Activated CD4-positive, alpha-beta T cell treated with anti-CD3 and anti-CD28 coated beads, Interleukin-2, amount 10 ng/mL, durations not matched to agents 7 days and 5 days (primary cell): ENCODE measurements at regions not wholly inside any gene's neighbourhood (a gene's known extent, or its start where the extent isn't known, plus 50 kb on each side); places are given as distances from the start of the nearest gene placed in this dataset.

Experiments used
- CTCF ChIA-PET: fragments of 350-600 bp; sonication (Branson Sonifier 250); formaldehyde crosslinking; loops from one replicate; lab custom pipeline; 2021; ENCODE audit warnings: antibody characterized with exemption; lab: Charles Lee
- POLR2A ChIA-PET: fragments of 350-600 bp; sonication (Branson Sonifier 250); formaldehyde crosslinking; loops from one replicate; lab custom pipeline; 2021; ENCODE audit warnings: antibody characterized with exemption; lab: Charles Lee
- DNase-seq: peaks from one replicate; pipeline ENCODE4 v3.0.0-alpha.2; 2020
- H3K27ac Mint-ChIP-seq: one replicate; pipeline ENCODE4 v1.8.0; 2021; ENCODE audit warnings: mild to moderate bottlenecking, moderate library complexity, mixed read lengths
- H3K27me3 Mint-ChIP-seq: one replicate; pipeline ENCODE4 v1.8.0; 2021; ENCODE audit warnings: mixed read lengths
- H3K36me3 Mint-ChIP-seq: one replicate; pipeline ENCODE4 v1.8.0; 2021; ENCODE audit warnings: low read depth, mixed read lengths
- H3K4me1 Mint-ChIP-seq: one replicate; pipeline ENCODE4 v1.8.0; 2021; ENCODE audit warnings: mixed read lengths
- H3K4me3 Mint-ChIP-seq: one replicate; pipeline ENCODE4 v1.8.0; 2021; ENCODE audit warnings: mild to moderate bottlenecking, moderate library complexity, mixed read lengths
- H3K9me3 Mint-ChIP-seq: one replicate; pipeline ENCODE4 v1.8.0; 2021; ENCODE audit warnings: mixed read lengths

DNA sequence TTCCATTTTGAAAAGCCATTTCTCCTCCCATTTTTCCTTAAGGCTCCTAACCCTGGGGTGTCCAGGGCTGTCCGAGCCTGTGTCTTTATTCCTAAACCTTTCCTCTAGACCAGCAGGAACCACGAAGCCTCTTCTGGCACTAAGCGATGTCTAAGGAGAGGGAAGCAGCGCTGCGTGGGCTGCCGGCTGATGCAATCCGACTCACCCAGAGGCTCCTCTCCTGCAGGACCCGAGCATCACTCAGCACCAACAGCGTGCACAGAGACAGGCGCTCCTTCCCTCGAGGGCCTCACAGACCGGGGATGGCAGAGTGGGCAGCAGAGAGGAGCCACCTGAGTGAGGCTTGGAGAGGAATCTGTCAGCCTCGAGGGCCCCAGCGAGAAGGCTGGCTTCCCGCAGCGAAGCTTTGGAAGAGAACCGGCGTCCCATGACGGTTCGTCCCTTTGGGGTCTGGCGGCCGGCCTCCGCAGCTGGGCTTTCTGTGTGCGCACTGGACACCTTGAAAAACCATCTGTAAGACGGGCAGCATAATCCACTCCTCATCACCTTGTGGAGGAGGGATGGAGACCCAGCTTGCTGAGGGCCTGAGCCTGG, 174.3 kb downstream of the FOXL1 start:
- Mint-ChIP-seq H3K27me3 (peaks cover 7% of the 10 kb centered on the region), H3K27ac (no peak overlapping the region), H3K36me3 (no peaks in the 10 kb centered on the region), H3K9me3 (no peaks in the 10 kb centered on the region), H3K4me3 (no peak overlapping the region), H3K4me1 (no peaks in the 10 kb centered on the region)
- ChIA-PET CTCF (no interaction called here), POLR2A (no interaction called here)
- no peak for DNase-seq

DNA sequence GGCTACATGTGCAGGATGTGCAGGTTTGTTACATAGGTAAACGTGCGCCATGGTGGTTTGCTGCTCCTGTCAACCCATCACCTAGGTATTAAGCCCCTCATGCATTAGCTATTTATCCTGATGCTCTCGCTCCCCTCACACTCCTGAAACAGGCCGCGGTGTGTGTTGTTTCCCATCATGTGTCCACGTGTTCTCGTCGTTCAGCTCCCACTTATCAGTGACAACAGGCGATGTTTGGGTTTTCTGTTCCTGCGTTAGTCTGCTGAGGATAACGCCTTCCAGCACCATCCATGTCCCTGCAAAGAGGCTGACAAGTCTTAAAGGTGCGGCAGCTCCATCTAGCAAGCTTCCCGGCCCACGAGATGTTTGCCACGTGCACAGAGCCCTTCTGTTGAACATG, 175.1 kb downstream of the FOXL1 start:
- ChIA-PET POLR2A (no interaction called here), CTCF (no interaction called here)
- no peaks in the 10 kb centered on the region for H3K4me1 Mint-ChIP-seq
- no peak overlapping the region for H3K27ac Mint-ChIP-seq
- H3K27me3 Mint-ChIP-seq, result peaks cover 7% of the 10 kb centered on the region
- no peaks in the 10 kb centered on the region for H3K9me3 Mint-ChIP-seq
- no peak for DNase-seq
- no peak overlapping the region for H3K4me3 Mint-ChIP-seq
- no peaks in the 10 kb centered on the region for H3K36me3 Mint-ChIP-seq

DNA sequence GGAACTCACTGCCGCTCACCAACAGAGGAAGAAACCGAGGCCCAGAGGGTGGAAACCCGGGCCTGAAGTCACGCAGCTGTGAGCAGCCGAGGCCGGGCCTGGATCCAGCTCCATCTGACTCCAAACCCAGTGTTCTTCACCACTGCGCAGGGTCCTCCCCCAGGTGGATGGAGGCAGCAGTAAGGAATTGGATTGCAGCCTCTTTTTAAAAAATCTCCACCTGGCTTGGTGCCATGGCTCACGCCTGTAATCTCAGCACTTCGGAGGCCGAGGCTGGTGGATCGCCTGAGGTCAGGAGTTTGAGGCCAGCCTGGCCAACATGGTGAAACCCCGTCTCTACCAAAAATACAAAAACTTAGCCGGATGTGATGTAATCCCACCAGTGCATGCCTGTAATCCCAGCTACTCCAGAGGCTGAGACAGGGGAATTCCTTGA, 177.2 kb downstream of the FOXL1 start:
- no peak overlapping the region for H3K27ac Mint-ChIP-seq
- no peak for DNase-seq
- no peaks in the 10 kb centered on the region for H3K36me3 Mint-ChIP-seq
- H3K4me1 Mint-ChIP-seq, result no peaks in the 10 kb centered on the region
- no peaks in the 10 kb centered on the region for H3K9me3 Mint-ChIP-seq
- H3K27me3 Mint-ChIP-seq, result peaks cover 19% of the 10 kb centered on the region
- CTCF ChIA-PET, result no interaction called here
- H3K4me3 Mint-ChIP-seq, result no peak overlapping the region
- POLR2A ChIA-PET, result no interaction called here

DNA sequence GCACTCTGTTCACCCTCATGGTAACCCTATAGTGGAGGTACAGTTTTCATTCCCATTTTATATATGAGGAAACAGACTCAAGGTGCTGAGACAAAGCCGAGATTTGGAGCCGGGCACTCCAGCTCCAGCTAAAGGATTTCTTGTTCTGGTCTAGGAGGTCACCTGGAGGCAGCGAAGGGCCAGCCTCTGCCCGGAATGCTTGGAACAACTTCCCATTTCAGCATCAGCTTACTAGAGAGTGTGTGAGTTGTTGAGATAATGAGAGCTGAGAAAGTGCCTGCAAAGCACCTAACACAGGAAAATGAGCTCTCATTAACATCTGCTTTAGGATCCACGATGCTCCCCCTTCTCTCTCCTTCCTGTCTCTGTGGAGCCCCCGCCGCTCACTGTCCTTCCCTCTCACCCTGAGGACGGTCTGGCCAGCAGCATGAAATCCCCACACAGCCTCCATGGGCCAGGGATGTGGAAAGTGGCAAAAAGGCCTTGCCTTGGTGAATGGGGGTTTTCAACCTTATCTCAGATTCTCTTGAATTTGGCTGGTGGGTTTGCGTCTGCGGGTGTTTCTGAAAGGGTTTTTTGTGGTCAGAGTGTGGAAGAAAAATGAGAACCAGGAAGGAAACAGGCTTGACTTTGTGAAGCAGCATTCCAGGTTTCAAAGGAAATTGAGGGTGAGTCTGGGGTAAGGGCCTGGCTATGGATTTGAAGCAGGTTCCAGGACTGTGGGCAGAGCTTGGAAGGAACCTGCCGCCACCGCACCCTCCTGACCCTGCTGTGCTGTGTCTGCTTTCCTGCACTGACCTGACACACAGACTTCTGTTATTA, 178.7 kb downstream of the FOXL1 start:
- peaks cover 19% of the 10 kb centered on the region for H3K27me3 Mint-ChIP-seq
- no peaks in the 10 kb centered on the region for H3K4me1 Mint-ChIP-seq
- POLR2A ChIA-PET, result no interaction called here
- no peak overlapping the region for H3K27ac Mint-ChIP-seq
- CTCF ChIA-PET, result no interaction called here
- no peaks in the 10 kb centered on the region for H3K9me3 Mint-ChIP-seq
- no peaks in the 10 kb centered on the region for H3K36me3 Mint-ChIP-seq
- no peak for DNase-seq
- H3K4me3 Mint-ChIP-seq, result no peak overlapping the region

DNA sequence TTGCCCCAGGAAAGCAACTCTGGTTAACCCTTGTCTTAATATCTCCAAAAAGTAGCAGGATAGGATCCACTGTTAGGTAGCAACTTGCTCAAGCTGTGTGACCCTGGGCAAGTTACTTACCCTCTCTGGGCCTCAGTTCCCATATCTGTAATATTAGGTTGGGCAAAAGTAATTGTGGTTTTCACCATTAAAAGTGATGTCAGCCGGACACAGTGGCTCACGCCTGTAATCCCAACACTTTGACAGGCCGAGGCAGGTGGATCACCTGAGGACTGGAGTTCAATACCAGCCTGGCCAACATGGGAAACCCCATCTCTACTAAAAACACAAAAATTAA, 179.3 kb downstream of the FOXL1 start:
- Mint-ChIP-seq H3K4me3 (no peak overlapping the region), H3K27me3 (peaks cover 19% of the 10 kb centered on the region), H3K36me3 (no peaks in the 10 kb centered on the region), H3K4me1 (no peaks in the 10 kb centered on the region), H3K9me3 (no peaks in the 10 kb centered on the region), H3K27ac (no peak overlapping the region)
- no peak for DNase-seq
- POLR2A ChIA-PET, result no interaction called here
- CTCF ChIA-PET, result no interaction called here

DNA sequence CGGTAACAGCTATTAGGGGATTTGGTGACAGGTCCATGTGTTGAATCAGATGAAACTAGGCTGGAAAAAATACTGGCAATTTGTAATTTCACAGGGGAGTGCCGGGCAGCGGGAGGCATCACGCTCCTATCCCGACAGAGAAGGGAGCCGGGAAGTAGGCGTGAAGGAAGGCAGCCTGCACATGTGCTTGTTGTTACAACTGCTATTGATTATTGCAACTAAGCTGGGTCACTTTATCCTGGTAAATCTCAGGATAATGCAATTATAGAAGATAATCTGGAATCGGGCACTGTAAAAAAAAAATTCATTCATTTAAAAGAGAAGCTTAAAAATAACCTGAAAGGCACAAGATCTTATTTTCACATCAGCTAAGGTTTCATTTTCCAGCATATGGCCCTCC, 180.6 kb downstream of the FOXL1 start:
- Mint-ChIP-seq H3K9me3 (no peaks in the 10 kb centered on the region), H3K36me3 (no peaks in the 10 kb centered on the region), H3K4me3 (no peak overlapping the region), H3K4me1 (no peaks in the 10 kb centered on the region), H3K27me3 (peaks cover 19% of the 10 kb centered on the region), H3K27ac (no peak overlapping the region)
- ChIA-PET CTCF (no interaction called here), POLR2A (no interaction called here)
- no peak for DNase-seq

DNA sequence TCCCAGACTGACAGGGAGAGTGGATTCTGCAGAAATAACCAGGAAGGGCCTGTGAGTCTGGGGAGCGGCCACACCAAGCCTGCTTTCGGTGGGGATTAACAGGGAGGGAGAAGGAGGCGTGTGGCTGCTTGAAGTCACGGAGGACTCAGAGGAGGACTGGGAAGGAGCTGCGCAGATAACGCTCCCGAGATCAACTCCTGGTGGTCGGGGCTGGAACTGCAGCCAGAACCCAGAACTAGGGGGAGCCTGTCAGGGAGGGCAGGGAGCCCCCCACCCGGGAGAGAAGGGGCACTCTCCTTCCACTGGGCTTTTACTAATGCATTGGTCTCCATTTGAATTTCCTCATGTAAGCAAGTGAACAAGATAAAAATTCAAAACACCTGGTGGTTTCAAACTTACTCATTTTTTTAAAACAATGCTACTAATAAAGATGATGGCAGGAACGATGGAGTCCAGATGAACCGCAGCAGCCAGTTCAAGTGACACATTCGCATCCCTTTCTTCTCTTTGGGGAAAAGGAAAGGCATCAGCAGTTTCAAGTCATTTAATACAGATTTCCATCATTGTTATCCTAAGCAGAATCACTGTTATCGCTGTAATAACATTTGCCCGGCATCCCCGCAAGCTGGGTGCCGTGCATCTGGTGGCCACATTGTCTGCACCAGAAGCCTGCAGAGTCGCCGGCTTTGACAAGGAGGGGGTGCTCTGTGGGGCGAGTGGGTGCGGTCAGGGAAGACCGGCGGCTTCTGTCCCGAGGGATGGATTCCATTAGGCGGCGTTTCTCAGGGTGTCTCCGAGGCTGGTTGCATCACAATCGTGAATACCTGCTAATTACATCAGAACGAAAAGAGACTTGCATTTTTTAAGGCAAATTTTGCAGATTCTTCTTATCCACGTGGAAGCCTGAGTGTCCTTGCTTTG, 183.0 kb downstream of the FOXL1 start:
- ChIA-PET POLR2A (no interaction called here), CTCF (interaction anchor here (1.6 kb wide), 1 partner anchor 197 kb away, joined by 4 read pairs; no protein-coding TSS in a partner anchor)
- no peaks in the 10 kb centered on the region for H3K9me3 Mint-ChIP-seq
- no peak overlapping the region for H3K4me3 Mint-ChIP-seq
- H3K4me1 Mint-ChIP-seq, result no peaks in the 10 kb centered on the region
- DNase-seq, result peak; percentile 36
- peaks cover 19% of the 10 kb centered on the region for H3K27me3 Mint-ChIP-seq
- no peak overlapping the region for H3K27ac Mint-ChIP-seq
- no peaks in the 10 kb centered on the region for H3K36me3 Mint-ChIP-seq

DNA sequence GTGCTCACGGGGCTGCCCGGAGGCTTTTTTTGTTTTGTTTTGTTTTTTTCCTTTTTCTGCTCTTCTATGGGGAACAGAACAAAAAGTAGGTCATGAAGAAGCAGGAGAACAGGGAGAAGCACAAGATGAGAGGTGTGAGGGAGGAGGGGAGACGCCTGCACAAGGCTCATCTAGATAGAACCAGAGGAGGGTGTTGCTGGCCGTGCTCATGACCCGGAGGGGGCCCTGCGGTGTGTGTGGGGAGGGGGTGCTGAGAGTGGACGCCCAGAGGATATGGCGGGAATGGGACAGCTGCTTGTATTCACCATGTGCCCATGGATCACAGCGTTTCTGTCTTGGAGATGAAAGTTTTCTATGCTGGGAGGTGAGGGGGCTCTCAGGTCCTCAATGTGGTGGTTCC, 183.7 kb downstream of the FOXL1 start:
- H3K9me3 Mint-ChIP-seq, result no peaks in the 10 kb centered on the region

DNA sequence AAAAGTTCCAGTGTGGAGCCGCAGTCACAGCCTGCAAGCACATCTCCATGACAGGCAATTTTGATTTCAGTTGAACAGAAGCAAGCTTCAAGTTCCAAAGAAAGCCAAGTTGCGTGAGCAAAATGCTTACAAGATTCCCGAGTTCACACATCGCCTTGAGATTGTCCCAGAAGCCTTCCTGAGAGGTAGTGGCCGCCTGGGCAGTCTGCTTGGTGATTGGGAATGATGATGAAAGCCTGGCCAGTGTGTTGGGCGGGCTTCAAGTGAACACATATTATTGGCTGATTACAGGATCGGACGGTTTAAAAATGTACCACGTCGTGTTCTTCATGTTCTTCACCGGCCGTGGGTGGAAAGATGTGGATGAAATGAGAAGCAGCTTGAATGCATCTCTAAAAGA, 185.5 kb downstream of the FOXL1 start:
- Mint-ChIP-seq H3K4me3 (no peak overlapping the region), H3K9me3 (no peaks in the 10 kb centered on the region), H3K27me3 (peaks cover 11% of the 10 kb centered on the region), H3K27ac (no peak overlapping the region), H3K4me1 (no peaks in the 10 kb centered on the region), H3K36me3 (no peaks in the 10 kb centered on the region)
- no peak for DNase-seq
- CTCF ChIA-PET, result interaction anchor here (0.5 kb wide), 1 partner anchor 1588 kb away, joined by 3 read pairs; no protein-coding TSS in a partner anchor
- POLR2A ChIA-PET, result no interaction called here

More for the DNA sequence above, 183.7 kb downstream of the FOXL1 start:
- H3K4me1 Mint-ChIP-seq, result no peaks in the 10 kb centered on the region
- peaks cover 17% of the 10 kb centered on the region for H3K27me3 Mint-ChIP-seq
- ChIA-PET CTCF (no interaction called here), POLR2A (no interaction called here)
- H3K27ac Mint-ChIP-seq, result no peak overlapping the region
- H3K36me3 Mint-ChIP-seq, result no peaks in the 10 kb centered on the region
- no peak overlapping the region for H3K4me3 Mint-ChIP-seq
- no peak for DNase-seq

DNA sequence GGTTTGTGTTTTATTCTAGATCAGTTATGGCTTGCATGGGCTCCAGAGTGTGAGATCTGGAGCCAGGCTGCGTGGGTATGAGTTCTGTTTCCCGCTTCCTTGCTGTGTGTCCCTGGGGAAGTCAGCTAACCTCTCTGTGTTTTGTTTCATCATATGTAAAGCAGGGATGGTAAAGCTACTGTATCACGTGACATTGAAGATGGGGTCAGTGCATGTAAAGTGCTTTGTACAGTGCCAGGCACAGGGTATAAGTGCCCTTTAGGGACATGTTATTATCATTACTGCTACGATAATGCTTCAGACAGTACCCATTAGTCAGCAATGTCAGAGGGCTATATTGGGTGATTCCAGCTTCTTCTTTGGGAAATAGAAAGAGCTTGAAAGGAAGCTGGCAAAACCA, 186.2 kb downstream of the FOXL1 start:
- peaks cover 5% of the 10 kb centered on the region for H3K27me3 Mint-ChIP-seq
- H3K36me3 Mint-ChIP-seq, result no peaks in the 10 kb centered on the region
- no peak overlapping the region for H3K4me3 Mint-ChIP-seq
- H3K9me3 Mint-ChIP-seq, result no peaks in the 10 kb centered on the region
- H3K4me1 Mint-ChIP-seq, result no peaks in the 10 kb centered on the region
- no peak for DNase-seq
- H3K27ac Mint-ChIP-seq, result no peak overlapping the region
- POLR2A ChIA-PET, result no interaction called here
- CTCF ChIA-PET, result no interaction called here

DNA sequence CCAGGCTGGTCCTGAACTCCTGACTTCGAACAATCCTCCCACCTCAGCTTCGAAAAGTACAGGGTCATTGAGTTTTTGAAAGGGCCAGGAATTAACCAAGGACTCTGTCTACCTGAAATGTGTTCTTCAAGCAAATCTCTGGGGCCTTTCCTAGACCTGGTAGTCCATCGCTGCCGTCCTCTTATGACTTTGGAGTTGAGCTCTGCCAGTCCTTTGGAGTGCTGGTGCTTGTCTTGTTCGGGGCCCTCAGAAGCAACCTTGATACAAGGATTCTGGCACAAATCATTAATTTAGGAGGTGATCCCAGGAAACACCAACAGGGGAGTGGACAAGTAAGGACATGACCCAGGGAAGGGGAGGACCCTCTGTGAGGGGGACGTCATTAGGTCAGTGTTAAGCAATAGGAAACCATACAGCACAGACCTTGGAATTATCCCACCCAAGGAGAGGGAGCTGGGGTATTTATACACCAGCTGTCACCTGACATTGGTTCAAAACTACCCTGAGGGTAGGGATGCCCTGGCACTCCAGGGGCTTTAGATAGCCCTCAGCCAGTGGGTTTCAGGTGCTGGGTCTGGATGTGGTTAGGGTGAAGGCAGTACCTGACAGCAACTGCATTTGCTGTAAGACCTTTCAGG, 187.2 kb downstream of the FOXL1 start:
- Mint-ChIP-seq H3K36me3 (no peaks in the 10 kb centered on the region), H3K4me3 (no peak overlapping the region), H3K4me1 (no peaks in the 10 kb centered on the region), H3K9me3 (no peaks in the 10 kb centered on the region), H3K27me3 (no peaks in the 10 kb centered on the region), H3K27ac (no peak overlapping the region)
- POLR2A ChIA-PET, result no interaction called here
- DNase-seq, result no peak
- CTCF ChIA-PET, result no interaction called here

DNA sequence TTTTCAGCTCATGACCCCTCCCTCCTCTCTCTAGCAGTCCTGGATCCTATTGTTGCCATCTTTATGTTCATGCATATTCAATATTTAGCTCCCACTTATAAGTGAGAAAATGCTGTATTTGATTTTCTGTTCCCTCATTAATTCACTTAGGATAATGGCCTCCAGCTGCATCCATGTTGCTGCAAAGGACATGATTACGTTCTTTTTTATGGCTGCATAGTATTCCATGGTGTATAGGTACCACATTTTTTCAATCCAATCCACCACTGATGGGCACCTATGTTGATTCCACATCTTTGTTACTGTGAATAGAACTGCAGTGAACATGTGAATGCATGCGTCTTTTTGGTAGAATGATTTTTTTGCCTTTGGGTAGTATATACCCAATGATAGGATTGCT, 188.4 kb downstream of the FOXL1 start:
- CTCF ChIA-PET, result no interaction called here
- POLR2A ChIA-PET, result no interaction called here
- no peak for DNase-seq
- H3K9me3 Mint-ChIP-seq, result no peaks in the 10 kb centered on the region
- H3K27me3 Mint-ChIP-seq, result no peaks in the 10 kb centered on the region
- no peaks in the 10 kb centered on the region for H3K4me1 Mint-ChIP-seq
- no peak overlapping the region for H3K4me3 Mint-ChIP-seq
- H3K27ac Mint-ChIP-seq, result no peak overlapping the region
- no peaks in the 10 kb centered on the region for H3K36me3 Mint-ChIP-seq
